Islet of Langerhans (tissue), 1 donor: ENCODE measurements at regions not wholly inside any gene's neighbourhood (a gene's known extent, or its start where the extent isn't known, plus 50 kb on each side); places are given as distances from the start of the nearest gene placed in this dataset.

Experiments used
- FAIRE-seq: peaks from one replicate; lab custom pipeline; 2011; peaks lifted over from hg19 to GRCh38; lab: Jason Lieb, UNC

DNA sequence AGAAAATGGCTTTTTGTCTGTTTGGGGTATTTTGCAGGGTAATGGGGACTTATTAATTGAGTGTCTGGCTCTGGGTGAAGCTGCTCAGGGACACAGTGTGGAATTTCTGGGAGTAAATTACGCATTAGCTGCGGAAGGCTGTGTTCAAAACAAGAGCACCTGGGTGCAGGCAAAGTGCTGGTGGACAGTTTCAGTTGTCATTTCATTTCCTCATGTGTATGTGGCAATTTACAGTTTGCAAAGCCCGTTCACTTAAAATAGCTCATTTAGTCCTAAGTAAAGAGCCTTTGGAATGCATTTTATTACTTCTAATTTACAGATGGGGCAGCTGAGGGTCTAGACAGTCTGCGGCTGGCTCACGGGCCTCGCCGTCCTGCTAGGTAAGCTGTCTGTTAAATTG lies 546.8 kb downstream of the BCL11B start:
- no peak for FAIRE-seq

DNA sequence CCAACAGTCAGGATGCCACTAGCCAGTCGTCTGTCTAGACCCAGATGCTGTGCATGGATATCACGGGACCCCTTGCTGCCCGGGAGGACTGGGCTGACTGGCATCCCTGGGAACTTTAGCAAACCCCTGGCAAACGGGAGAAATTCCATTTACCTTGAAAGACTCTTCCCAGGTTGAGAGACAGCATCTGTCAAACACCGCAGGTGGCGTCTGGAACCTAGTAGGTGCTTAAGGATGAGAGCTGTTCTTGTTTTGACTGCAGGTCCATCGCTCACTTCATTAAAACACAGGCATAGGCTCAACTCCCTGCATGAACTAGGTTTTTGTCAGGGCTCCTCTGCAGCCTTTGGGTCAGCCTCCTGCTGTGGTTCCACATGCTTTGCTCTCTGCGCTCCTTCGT lies 546.3 kb downstream of the BCL11B start:
- no peak for FAIRE-seq

DNA sequence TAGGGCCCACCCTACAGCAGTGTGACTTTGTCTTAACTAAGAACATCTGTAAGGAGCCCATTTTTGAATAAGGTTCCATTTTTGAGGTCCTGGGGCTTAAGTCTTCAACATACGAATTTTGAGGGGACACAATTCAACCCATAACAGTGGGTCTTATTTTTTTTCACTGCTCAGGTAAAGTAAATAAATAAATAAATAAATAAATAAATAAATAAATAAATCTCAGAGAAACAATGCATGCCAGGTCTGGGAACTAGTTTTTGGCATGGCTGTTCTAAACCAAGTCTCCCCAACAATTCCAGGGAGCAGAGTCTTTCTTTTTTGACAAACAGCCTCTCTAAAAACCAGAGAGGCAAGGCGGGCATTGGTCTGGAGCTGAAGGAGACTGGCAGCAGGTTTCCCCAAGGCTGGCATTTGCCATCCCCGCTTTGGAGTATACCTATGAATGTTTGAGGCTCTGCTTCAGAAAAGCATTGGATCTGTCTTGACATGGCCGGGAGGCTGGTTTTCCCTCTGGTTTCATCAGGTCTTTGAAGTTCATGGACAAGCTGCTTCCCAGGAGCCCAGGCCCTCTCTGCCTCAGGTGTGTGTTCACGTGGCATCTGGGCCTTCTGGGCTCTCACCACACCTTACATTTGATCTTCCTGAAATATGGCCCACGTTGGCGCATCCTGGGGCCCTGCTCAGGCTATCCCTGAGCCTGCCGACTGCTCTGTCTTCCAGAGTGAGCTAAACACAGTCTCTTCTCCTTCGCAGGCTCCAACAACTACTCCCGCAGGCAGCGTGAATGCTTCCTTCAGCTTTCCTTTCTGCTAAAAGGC lies 545.2 kb downstream of the BCL11B start:
- FAIRE-seq = no peak

DNA sequence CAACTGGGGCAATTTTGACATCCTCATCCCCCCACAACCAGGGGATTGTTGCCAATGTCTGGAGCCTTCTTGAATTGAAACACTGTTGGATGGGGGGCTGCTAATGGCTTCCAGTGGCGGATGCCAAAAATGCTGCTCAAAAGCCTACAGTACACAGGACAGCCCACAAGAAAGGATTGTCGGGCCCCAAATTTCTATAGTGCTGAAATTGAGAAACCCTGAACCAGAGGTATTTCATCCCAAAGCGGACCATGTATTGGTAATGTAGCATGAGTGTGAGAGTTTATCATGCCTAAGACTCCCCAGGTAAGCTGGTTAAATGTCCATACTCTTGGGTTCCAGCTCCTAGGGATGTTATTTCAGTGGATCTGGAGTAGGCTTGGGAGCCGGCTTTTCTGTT lies 544.0 kb downstream of the BCL11B start:
- FAIRE-seq = no peak

DNA sequence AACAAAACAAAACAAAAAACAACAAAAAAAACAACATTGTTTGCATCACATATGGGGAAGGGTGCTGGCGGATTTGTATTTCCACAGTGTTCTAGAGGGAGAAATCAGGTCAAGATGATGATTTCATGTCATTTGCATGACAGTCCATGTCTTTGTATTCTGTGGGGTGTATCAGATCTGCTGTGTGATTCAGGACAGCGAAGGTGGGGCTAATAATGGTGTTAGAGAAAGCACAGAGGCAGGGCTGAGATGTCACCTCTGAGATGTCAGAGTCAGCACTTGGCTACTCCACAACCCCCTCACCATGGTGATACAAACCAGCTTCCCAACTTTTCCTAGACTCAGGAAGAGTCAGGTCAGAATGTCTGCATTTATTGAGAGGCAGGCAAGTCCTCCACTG lies 543.2 kb downstream of the BCL11B start:
- no peak for FAIRE-seq

DNA sequence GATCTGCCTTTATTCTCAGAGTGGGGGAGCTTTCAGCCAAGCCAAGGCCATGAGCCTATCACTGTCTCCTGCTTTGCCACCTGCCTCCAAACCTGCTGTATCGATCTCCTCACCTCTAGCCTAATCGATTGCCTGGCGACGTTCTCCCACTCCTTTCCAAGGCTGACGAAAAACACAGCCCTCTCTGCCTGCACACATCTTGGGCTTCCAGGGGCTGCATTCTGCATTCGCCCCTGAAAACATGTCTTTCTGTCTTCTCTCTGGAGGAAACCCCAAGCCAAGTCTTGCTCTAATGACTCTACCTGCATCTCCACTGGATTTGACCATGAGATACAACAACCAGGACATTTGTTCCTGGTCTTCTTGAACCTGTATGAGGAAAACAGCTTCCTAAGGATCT lies 540.7 kb downstream of the BCL11B start:
- no peak for FAIRE-seq

DNA sequence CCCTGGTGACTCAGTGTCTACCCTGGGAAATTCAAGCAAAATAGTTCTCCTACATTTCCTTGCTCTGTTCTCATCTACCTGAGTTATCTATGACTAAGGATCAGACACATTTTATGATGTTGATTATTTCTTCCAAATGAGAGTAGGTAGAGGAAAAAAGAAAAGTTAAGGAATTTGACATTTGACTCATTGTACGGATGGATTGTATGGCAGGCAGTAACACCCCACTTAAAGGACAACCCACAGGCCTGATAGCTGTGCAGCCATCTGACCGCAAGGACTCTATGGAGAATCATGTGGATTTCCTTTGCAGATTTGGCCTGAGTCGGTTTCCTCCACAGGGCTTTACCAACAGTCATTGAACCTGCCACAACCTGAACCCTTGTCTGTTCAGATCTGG lies 540.3 kb downstream of the BCL11B start:
- FAIRE-seq = no peak

DNA sequence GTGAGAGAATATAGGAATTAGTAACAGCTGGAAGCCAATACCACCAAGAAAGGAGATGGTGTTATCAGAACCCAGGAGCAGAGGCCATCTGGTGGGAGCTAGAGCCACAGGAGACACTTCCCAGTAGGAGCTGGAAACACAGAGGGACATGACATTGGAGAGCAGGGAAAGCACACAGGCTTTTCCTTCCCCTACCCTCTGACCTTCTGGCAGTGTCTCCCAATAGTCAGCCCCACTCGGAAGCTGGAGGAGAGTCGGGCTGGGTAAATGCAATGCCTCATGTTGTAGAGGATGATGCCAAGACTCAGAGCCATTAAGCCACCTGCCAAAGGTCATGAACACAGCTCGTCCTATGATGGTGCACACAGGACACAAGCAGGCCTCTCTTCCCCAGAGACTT lies 538.5 kb downstream of the BCL11B start:
- no peak for FAIRE-seq

DNA sequence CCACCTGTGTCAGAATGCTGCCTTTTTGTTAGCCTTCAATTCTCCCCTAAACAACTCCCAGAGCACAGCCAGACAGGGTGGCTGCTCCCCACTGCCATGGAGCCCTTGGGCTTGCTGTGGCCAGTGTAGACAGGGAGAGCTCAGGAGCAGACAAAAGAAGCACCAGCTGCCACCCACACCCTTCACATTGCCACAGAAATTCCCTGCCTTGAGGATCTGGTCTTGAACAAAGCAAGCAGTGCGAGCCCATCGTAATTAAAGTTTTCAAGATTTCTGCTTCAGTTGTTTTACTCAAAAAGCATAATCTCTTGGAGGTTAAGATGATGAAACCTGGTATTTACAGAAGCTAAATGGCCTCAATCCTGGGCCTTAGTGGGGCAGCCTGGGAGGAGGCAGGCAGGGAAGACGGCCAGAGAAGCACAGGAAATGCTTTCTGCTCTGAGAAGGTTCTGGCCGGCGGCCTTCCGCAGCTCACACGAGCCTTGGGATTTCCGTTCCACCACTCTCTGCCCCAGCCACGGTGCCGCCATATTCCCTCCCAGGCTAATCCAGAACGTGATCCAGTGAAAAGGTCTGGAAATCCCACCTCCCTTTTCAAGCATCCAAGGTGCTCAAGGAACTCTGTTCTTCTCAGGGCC lies 535.2 kb downstream of the BCL11B start:
- no peak for FAIRE-seq

DNA sequence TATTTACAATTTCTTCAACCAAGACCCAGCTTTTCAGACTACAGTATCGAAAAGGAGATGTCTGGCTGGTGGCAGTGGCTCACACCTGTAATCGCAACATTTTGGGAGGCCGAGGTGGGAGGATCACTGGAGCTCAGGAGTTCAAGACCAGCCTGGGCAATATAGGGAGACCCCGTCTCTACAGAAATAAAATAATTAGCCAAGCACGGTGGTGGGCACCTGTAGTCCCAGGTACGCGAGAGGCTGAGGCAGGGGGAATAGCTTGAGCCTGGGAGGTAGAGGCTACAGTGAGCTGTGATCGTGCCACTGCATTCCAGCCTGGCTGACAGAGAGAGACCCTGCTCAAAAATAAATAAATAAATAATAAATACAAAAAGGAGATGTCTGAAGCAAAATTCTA lies 530.5 kb downstream of the BCL11B start:
- FAIRE-seq = no peak

DNA sequence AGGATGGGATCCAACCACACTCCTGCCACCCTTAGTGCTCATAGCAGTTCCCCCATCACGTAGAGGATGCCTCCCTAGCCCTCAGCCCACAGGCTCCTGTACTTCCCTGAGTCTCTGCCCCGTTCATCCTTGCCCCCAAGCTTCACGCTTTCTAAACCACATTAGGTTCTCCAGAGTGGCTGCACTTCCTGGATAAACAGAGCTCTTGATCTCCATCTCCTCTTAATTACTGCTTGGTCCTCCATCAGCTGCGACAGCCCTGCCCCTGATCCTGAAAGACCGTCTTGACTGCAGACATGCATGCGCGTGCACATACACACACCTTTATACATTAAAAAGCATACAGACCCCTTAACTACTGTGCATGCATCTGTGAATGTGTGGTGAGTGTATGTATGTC lies 530.0 kb downstream of the BCL11B start:
- no peak for FAIRE-seq

DNA sequence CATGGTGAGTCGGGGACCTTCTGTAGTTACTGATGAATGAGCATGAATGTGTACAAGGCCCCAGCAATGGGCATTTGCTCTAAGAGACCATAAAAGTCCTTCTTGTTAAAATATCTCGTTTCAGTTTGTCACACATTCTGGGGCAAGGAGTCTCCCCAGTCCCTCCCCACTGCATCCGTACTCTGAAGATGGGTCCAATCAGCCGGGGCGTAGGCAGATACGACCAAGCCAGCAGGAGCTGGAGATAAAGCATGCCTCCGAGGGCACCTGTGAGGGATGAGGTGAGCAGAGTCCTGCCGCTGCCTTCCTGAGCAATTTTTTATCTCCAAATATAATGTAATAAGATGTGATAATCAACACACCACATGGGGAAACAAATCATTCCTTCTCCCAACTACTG lies 528.5 kb downstream of the BCL11B start:
- FAIRE-seq = no peak

DNA sequence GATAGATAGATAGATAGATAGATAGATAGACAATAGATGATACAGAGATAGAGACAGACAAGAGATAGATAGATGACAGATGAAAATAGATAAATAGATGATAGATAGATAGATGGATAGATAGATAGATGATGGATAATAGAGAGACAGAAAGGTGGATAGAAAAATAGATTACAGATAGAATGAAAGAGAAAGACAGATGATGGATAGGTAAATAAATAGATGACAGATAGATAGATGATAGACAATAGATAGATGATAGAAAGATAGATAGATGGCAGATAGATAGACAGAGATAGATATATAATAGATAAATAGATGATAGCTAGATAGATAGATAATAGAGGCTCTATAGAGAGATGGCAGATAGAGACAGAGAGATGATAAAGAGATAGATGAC lies 523.0 kb downstream of the BCL11B start:
- no peak for FAIRE-seq

DNA sequence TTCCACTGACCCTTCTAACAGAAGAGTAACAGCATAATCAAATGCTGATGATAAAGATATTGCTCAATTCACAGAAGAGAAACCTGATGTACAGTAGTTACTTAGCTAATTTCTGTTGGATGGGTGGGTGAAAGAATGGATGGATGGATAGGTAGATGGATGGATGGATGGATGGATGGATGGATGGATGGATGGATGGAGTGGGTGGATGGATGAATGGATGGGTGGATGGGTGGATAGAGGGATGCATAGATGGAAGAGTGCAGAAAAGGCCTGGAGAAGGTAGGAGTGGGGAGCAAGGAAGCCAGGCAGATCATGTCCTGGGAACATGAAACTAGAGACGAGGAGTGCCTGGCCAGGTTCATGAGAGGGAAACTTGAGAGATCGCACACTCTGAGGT lies 520.9 kb downstream of the BCL11B start:
- no peak for FAIRE-seq

DNA sequence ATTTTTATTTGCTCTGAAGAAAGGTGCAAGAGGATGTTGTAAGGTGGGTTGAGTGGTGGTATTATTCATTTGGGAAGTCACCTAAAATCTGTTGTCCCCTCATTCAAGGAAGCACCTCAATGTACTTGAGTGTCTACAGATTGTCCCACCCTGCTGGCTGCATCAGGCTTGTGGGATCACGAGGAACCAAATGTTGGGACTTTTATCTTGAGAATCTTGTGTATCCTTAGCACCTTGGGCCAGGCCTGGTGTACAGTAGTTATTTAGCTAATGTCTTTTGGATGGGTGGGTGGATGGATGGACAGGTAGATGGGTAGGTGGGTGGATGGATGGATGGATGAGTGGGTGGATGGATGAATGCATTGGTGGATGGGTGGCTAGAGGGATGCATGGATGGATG lies 519.3 kb downstream of the BCL11B start:
- no peak for FAIRE-seq

DNA sequence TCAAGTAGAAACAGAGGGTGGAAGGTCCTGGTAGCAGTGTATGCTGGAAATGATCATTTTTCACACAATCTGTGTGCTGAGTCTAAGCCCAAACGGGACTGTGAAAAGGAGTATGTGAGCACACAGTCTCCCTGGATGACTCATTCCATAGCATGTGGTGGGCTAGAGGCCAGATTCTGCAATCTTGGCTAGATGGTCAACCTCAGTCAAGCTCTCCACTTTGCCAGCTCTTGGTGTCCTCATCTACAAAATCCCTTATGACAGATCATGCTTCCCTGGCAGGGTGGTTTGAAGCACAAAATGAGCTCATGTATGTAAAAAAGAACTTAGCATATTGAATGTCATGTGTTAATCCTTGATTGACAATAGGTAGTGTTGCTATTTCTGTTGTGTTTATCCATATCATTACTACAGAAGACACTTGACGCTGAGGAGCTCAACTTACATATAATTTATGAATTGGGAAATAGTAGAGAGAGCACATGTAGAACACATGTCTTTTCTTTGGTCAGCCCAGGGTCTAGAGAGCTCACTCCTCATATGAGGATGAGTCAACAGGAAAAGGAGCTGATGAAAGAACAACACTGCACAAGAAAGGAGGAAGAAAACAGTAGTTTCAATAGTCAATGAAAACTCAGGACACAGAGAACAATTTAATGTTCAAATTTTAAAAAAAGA lies 517.5 kb downstream of the BCL11B start:
- no peak for FAIRE-seq

DNA sequence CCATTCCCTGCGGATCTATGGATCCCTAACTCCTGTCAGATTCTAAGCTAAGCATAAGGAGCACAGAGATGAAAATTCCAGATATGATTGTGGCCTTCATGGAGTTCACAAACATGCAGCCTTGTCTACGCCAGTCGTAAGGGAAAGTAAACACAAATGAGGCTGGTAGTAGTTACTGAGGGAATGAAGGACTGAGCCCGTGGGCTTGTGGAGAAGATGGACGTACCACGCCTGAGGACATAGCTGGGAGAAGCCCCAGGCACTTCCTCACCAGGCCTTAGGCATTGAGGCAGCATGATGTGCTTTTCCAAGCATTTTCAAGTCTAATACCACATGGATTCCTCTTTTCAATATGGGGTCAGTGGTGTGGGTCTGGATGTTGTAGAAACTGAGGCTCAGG lies 515.2 kb downstream of the BCL11B start:
- no peak for FAIRE-seq

DNA sequence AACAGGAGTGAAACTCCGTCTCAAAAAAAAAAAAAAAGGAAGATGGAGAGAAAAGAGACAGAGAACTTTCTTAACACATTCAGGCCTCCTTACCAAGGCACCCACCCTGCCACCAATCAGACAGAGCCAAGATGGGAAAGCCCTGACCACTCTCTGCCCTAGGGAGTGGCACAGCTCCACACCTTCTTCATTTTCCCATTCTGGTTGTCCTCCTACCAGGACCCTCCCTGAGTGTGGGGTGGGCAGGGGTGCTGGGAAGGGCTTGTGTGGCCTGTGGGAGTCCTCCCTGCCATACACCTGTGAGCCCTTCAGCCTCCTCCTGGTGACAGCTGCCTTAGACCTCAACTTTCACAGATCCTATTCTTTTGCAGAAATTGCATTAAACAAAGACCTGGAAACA lies 513.6 kb downstream of the BCL11B start:
- no peak for FAIRE-seq

DNA sequence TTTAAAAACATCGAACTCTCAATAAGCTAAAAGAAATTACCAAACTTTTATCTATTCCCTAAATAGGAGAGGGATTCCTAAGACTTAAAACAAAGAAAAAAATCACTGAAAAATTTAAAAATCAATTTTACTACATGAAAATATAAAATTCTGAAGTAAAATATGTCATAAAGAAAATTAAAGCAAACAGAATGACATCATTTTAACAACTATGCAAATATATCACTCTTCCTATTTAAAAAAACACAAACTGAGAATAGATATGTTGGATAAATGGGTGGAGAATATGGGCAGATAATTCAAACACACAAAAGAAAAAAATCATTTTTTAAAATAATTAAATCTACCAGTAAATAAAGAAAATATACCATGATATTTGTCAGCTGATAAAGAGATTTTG lies 510.0 kb downstream of the BCL11B start:
- no peak for FAIRE-seq

DNA sequence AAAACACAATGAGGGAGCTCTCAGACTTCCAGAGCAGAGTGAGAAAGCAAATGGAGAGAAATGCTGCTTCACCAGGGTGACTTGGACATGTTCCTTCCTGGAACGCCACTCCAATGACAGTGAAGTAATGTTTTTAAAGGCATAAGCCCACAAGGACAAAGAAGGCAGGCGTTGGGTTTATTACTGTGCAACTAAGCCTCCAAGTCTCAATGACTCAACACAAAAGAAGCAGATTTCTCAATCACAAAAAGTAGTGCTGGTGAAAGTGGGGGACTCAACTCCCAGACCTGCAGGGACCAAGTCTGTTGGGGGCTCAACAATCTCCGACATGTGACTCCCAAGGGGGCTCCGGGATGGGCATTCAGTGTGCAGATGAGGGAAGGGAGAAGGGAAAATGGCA lies 505.2 kb downstream of the BCL11B start:
- FAIRE-seq = no peak

DNA sequence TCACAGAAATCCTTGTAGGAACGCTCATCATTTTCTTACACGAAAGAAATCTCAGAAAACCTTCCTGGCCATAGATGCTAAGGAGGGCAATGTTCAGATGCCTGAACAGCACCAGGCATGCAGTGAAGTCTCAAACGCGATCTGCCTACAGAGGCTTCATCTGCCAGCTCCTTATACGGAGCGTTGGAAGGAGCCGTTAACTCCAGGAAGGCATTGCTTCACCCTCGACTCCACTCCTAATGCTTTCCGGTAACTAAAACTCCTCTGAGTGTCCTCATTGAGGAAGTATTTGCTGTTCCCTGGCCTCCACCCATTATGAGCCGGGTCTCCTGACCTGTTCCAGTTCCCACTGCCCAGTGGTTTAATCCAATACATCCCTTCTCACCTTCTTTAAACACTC lies 502.7 kb downstream of the BCL11B start:
- FAIRE-seq = no peak

DNA sequence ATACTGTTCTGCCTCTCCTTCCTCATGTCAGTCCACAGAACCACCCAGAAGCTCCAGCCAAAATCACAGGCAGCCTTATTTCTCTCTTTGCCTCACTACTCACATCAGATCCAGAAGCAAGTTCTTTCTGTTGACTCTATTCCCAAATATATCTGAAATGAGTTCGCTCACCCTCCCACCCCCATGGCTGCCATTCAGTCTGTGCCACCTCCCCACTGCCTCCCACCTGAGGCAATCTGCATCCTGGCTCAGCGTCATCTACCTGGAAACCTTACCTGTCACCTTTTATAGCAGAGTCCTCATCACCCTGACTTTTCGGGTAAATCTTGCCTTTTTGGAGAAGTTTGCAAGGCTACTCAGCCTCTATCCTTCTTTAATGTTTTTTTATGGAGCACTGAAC lies 501.8 kb downstream of the BCL11B start:
- no peak for FAIRE-seq

DNA sequence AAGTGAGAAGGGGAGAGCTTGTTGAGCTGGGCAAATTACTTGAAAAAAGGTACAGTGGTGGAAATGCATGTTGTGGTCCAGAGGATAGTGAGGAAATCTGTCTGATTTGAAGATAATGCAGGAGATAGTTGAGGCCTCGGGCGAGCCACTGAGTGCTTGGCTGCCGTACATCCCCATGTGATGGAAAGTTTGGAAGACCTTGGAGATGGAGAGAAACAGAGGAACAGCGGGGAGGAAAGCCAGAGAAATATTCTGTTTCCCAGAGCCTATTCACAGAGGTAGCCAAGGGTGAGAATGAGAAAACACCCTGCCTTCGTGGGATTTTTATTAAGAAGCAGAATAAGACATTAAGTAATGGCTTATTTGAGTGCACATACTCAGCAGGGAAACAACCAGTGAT lies 498.2 kb downstream of the BCL11B start:
- FAIRE-seq = no peak

DNA sequence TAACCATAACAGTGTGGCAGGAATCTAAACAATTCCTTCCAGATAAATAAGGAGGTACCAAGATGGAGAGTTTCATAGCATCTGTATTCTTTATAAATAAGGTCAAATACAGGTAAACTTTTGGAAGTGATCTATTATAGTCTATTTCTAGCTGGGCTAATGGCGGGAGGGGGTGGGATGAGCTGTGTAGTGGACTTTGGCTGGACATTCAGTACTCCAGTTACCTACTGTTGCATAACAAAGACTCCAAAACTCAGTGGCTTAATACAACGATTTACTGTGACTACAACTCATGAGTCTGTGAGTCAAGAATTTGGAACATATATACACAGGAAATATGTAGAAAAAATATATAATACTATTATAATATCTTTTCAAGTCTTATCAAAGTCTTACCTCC lies 496.1 kb downstream of the BCL11B start:
- no peak for FAIRE-seq
